Neural cell (in vitro differentiated cells): ENCODE measurements at regions not wholly inside any gene's neighbourhood (a gene's known extent, or its start where the extent isn't known, plus 50 kb on each side); places are given as distances from the start of the nearest gene placed in this dataset.

Source experiments
- H2AFZ ChIP-seq: fragments of 200-600, 300-800 bp; sonication (generic), shearing (Covaris generic); 2 replicates; pipeline ENCODE4 v1.6.0; 2014; ENCODE audit warnings: low read depth, mild to moderate bottlenecking, antibody characterized with exemption, low read length, moderate library complexity
- H3F3A ChIP-seq: fragments of 200-600 bp; shearing (Covaris generic); 2 replicates; pipeline ENCODE4 v1.6.1; 2016; ENCODE audit warnings: mild to moderate bottlenecking, moderate library complexity, mixed read lengths, antibody characterized with exemption, low read length; ENCODE audit not compliant: insufficient read depth, poor library complexity, severe bottlenecking
- H3K27ac ChIP-seq: fragments of 200-600, 300-800 bp; sonication (generic), shearing (Covaris generic); 2 replicates; pipeline ENCODE4 v1.5.1; 2014; ENCODE audit warnings: mild to moderate bottlenecking, low read length, moderate library complexity
- H3K27me3 ChIP-seq: fragments of 300-800, 200-600 bp; sonication (generic), shearing (Covaris generic); 2 replicates; pipeline ENCODE4 v1.6.0; 2014; ENCODE audit warnings: mild to moderate bottlenecking, low read depth, low read length, moderate library complexity; ENCODE audit not compliant: insufficient read depth
- H3K36me3 ChIP-seq: fragments of 300-800, 200-600 bp; sonication (generic), shearing (Covaris generic); 2 replicates; pipeline ENCODE4 v1.5.1; 2014; ENCODE audit warnings: mild to moderate bottlenecking, antibody characterized with exemption, low read length, moderate library complexity; ENCODE audit not compliant: insufficient read depth
- H3K4me2 ChIP-seq: fragments of 300-800, 200-600 bp; sonication (generic), shearing (Covaris generic); 2 replicates; pipeline ENCODE4 v1.6.0; 2014; ENCODE audit warnings: mild to moderate bottlenecking, low read length
- H3K4me3 ChIP-seq: fragments of 300-800, 200-600 bp; sonication (generic), shearing (Covaris generic); 2 replicates; pipeline ENCODE4 v1.5.1; 2014; ENCODE audit warnings: mild to moderate bottlenecking, low read length, moderate library complexity
- H3K79me2 ChIP-seq: fragments of 200-600 bp; shearing (Covaris generic); replicated peaks from 2 replicates; pipeline ENCODE4 v1.6.0; 2014; ENCODE audit warnings: mild to moderate bottlenecking, low read length, moderate library complexity; ENCODE audit not compliant: insufficient read depth
- H3K9ac ChIP-seq: fragments of 300-800, 200-600 bp; sonication (generic), shearing (Covaris generic); 2 replicates; pipeline ENCODE4 v1.6.1; 2016; ENCODE audit warnings: mild to moderate bottlenecking, low read length, mixed read lengths
- H3K9me2 ChIP-seq: fragments of 200-600 bp; shearing (Covaris generic); 2 replicates; pipeline ENCODE4 v1.6.1; 2016; ENCODE audit warnings: mild to moderate bottlenecking, low read length, mixed read lengths; ENCODE audit not compliant: insufficient read depth
- H3K9me3 ChIP-seq: fragments of 200-600, 300-800 bp; sonication (generic), shearing (Covaris generic); 2 replicates; pipeline ENCODE4 v1.6.1; 2016; ENCODE audit warnings: mild to moderate bottlenecking, mixed run types, low read length, moderate library complexity, mixed read lengths
- H4K20me1 ChIP-seq: fragments of 200-600 bp; shearing (Covaris generic); 2 replicates; pipeline ENCODE4 v1.6.1; 2016; ENCODE audit warnings: mild to moderate bottlenecking, mixed run types; ENCODE audit not compliant: insufficient read depth
- EP300 ChIP-seq: fragments of 450-650 bp; conservative IDR thresholded peaks from 2 replicates; pipeline ENCODE4 v1.6.1; 2014; ENCODE audit warnings: antibody characterized with exemption, mild to moderate bottlenecking, moderate library complexity; ENCODE audit not compliant: poor library complexity, severe bottlenecking
- EZH2 ChIP-seq: fragments of 200-600, 300-800 bp; shearing (Covaris generic), sonication (generic); IDR thresholded peaks from 2 replicates; pipeline ENCODE4 v1.6.1; 2014; ENCODE audit warnings: antibody characterized with exemption, low read length, borderline replicate concordance, mild to moderate bottlenecking; ENCODE audit not compliant: insufficient read depth, poor library complexity, severe bottlenecking
- MXI1 ChIP-seq: fragments of 450-650 bp; conservative IDR thresholded peaks from 2 replicates; pipeline ENCODE4 v1.6.1; 2014; ENCODE audit warnings: antibody characterized with exemption, mild to moderate bottlenecking; ENCODE audit not compliant: poor library complexity, severe bottlenecking
- POLR2AphosphoS5 ChIP-seq: IDR thresholded peaks from 2 replicates; pipeline ENCODE4 v1.6.1; 2012
- RAD21 ChIP-seq: fragments of 450-650 bp; conservative IDR thresholded peaks from 2 replicates; pipeline ENCODE4 v1.6.1; 2014; ENCODE audit warnings: antibody characterized with exemption, mild to moderate bottlenecking, moderate library complexity
- TAF1 ChIP-seq: IDR thresholded peaks from 2 replicates; pipeline ENCODE4 v1.6.1; 2012; ENCODE audit warnings: low read depth
- TF ChIP-seq, protein P1 (sequence below): IDR thresholded peaks from 2 replicates; pipeline ENCODE4 v1.6.1; 2012; ENCODE audit warnings: borderline replicate concordance

DNA sequence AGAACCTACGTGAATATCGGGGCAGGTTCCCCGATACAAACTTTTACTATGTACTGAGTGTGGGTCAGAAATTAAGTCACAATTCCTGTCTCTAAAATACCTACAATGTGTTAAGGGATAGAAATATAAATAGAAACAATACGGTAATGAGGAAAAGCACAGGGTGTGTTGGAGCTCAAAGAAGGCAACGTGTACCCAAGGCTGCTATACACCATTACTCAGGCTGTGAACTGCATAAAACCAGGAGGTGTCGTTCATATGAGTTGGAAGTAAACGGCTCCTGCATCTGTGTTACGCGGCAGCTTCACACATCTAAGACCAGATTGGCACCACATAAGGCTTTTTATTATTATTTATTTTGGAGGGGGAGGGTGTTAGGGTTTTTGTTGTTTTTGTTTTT, 50.1 kb upstream of the TRPM3 start:
- Histone ChIP-seq H3K9me3 (no peaks in the 10 kb centered on the region), H3K36me3 (no peaks in the 10 kb centered on the region), H4K20me1 (no peaks in the 10 kb centered on the region), H3K27ac (no peak overlapping the region), H3K9me2 (no peaks in the 10 kb centered on the region), H3K9ac (no peak overlapping the region), H3K4me2 (no peak overlapping the region), H3F3A (no peaks in the 10 kb centered on the region), H3K4me3 (no peak overlapping the region), H3K79me2 (no peaks in the 10 kb centered on the region), H2AFZ (no peak overlapping the region), H3K27me3 (no peaks in the 10 kb centered on the region)
- TF ChIP-seq TAF1 (no peak), RAD21 (no peak), POLR2AphosphoS5 (no peak), EZH2 (no peak), MXI1 (no peak), EP300 (no peak)
- TF ChIP-seq, protein P1, sequence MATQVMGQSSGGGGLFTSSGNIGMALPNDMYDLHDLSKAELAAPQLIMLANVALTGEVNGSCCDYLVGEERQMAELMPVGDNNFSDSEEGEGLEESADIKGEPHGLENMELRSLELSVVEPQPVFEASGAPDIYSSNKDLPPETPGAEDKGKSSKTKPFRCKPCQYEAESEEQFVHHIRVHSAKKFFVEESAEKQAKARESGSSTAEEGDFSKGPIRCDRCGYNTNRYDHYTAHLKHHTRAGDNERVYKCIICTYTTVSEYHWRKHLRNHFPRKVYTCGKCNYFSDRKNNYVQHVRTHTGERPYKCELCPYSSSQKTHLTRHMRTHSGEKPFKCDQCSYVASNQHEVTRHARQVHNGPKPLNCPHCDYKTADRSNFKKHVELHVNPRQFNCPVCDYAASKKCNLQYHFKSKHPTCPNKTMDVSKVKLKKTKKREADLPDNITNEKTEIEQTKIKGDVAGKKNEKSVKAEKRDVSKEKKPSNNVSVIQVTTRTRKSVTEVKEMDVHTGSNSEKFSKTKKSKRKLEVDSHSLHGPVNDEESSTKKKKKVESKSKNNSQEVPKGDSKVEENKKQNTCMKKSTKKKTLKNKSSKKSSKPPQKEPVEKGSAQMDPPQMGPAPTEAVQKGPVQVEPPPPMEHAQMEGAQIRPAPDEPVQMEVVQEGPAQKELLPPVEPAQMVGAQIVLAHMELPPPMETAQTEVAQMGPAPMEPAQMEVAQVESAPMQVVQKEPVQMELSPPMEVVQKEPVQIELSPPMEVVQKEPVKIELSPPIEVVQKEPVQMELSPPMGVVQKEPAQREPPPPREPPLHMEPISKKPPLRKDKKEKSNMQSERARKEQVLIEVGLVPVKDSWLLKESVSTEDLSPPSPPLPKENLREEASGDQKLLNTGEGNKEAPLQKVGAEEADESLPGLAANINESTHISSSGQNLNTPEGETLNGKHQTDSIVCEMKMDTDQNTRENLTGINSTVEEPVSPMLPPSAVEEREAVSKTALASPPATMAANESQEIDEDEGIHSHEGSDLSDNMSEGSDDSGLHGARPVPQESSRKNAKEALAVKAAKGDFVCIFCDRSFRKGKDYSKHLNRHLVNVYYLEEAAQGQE = no peak
